ENCODE measurements at regions not wholly inside any gene's neighbourhood (a gene's known extent, or its start where the extent isn't known, plus 50 kb on each side); places are given as distances from the start of the nearest gene placed in this dataset.

DNA sequence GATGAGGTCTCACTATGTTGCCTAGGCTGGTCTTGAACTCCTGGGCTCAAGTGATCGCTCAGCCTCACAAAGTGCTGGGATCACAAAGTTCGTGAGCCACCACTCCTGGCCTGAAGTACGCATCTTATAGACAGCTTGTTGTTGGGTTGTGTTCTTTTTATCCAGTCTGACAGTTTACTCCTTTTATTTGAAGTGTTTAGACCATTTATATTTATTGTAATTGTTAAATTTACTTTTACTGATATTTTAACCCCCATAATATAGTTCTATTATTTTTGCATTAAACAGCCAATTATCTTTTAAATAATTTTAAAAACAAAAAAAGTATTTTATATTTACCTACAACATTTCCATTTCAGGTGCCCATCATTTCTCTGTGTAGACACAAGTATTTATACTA lies 303.0 kb upstream of the HDAC4 start:
- Mint-ChIP-seq H3K27me3 (ENCODE audit: low read depth in 2 of 2) (peaks cover 31 to 38% of the 10 kb centered on the region in 2 donors), H3K4me1 (no peaks in the 10 kb centered on the region), H3K27ac (no peak overlapping the region), H3K36me3 (peaks cover 6% of the 10 kb centered on the region), H3K4me3 (no peak overlapping the region), H3K9me3 (no peaks in the 10 kb centered on the region)
- ATAC-seq (no peak), DNase-seq (no peak)
- H3K4me3 ChIP-seq (ENCODE audit: low read length), result no peak overlapping the region
- H3K36me3 ChIP-seq (ENCODE audit: control insufficient read depth, insufficient read depth, low read length), result no peaks in the 10 kb centered on the region
- TF ChIP-seq, protein P1, sequence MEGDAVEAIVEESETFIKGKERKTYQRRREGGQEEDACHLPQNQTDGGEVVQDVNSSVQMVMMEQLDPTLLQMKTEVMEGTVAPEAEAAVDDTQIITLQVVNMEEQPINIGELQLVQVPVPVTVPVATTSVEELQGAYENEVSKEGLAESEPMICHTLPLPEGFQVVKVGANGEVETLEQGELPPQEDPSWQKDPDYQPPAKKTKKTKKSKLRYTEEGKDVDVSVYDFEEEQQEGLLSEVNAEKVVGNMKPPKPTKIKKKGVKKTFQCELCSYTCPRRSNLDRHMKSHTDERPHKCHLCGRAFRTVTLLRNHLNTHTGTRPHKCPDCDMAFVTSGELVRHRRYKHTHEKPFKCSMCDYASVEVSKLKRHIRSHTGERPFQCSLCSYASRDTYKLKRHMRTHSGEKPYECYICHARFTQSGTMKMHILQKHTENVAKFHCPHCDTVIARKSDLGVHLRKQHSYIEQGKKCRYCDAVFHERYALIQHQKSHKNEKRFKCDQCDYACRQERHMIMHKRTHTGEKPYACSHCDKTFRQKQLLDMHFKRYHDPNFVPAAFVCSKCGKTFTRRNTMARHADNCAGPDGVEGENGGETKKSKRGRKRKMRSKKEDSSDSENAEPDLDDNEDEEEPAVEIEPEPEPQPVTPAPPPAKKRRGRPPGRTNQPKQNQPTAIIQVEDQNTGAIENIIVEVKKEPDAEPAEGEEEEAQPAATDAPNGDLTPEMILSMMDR (IDR thresholded peaks at IDR 0.05), result no peak
- no peaks in the 10 kb centered on the region for H3K4me1 ChIP-seq (ENCODE audit: control insufficient read depth, insufficient read depth, low read length)
- intact Hi-C loops (cut with micrococcal nuclease), result no loop called here
- H3K27me3 ChIP-seq (ENCODE audit: control insufficient read depth, insufficient read depth, low read length), result peaks cover 6% of the 10 kb centered on the region
- 85% methylated on average over 3 of the region's 3 CpGs for WGBS (ENCODE audit: insufficient coverage)
- H3K27ac ChIP-seq (ENCODE audit: low read length), result no peak overlapping the region
- H3K9me3 ChIP-seq (ENCODE audit: control insufficient read depth, insufficient read depth, low read length), result peaks cover 8% of the 10 kb centered on the region

DNA sequence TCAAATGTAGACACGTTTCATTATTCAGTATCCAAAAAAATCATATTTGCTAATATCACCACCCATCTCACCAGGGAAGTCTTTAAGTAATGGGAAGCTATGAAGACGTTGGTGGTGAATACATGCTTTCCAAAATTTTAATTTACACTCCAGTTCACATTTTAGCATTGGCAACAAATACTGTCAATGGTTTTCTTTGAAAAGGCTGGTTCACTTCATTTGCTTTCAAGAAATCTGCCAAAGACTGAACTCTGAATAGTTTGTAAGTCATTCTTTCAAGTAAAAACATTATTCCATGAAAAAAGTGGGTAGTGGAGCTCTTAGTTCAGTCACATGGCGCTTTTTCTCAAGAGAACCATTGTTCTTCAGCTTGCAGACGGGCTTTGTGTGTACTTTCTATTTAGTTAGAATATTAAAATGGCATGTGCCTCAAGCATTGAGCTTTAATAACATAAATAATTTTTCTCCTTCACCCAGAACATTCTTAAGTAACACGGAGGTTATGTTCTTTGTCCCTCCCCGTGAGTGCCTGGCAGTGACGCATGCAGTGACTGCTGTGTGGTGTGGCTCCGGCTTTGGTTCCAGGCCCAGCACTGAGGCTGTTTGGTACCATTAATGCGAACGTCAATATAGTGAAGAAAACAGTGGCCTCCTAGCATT lies 300.0 kb upstream of the HDAC4 start:
- TF ChIP-seq, protein P1 (IDR thresholded peaks at IDR 0.05), result no peak
- Histone ChIP-seq H3K27ac (ENCODE audit: low read length) (no peak overlapping the region), H3K4me3 (ENCODE audit: low read length) (no peak overlapping the region), H3K36me3 (ENCODE audit: control insufficient read depth, insufficient read depth, low read length) (no peaks in the 10 kb centered on the region), H3K4me1 (ENCODE audit: control insufficient read depth, insufficient read depth, low read length) (peaks cover 2% of the 10 kb centered on the region), H3K9me3 (ENCODE audit: control insufficient read depth, insufficient read depth, low read length) (peaks cover 8% of the 10 kb centered on the region), H3K27me3 (ENCODE audit: control insufficient read depth, insufficient read depth, low read length) (peaks cover 2% of the 10 kb centered on the region)
- Mint-ChIP-seq H3K27ac (no peak overlapping the region), H3K9me3 (no peaks in the 10 kb centered on the region), H3K4me3 (no peak overlapping the region), H3K27me3 (ENCODE audit: low read depth in 2 of 2) (peaks cover 29 to 42% of the 10 kb centered on the region in 2 donors), H3K4me1 (peaks cover 4 to 5% of the 10 kb centered on the region in 2 donors), H3K36me3 (peaks cover 6% of the 10 kb centered on the region)
- intact Hi-C loops (cut with micrococcal nuclease), result no loop called here
- DNase-seq (no peak), ATAC-seq (no peak)
- WGBS (ENCODE audit: insufficient coverage), result 97% methylated on average over 7 of the region's 10 CpGs

DNA sequence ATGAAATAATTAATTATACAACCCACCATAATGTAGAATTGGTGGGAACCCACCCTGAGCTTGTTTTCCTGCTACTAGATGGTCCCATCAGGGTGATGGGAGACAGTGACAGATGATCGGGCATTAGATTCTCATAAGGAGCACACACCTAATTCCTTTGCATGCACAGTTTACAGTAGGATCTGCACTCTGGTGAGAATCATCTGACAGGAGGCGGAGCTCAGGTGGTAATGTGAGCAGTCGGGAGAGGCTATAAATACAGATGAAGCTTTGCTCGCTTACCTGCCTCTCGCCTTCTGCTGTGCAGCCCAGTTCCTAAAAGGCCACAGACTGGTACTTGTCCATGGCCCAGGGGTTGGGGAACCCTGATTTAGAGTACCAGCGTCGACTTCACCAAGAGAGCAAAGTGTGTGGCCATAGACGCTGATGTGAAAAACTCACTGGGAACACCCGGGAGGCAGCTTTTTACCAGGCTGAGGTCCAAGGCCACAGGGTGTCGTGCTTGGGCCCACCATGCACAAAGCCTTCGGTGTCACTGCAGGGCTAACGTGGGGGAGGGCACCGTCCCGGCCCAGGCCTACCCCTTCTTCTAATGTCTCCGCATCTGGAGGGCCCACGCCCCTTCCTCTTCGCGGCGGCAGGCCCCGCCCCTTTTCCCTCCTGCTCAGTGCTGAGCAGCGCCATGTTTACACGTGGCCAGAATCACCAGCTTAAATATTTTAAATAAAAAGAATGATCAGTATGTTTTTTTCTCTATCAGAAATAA lies 296.8 kb upstream of the HDAC4 start:
- no peak overlapping the region for H3K4me3 ChIP-seq (ENCODE audit: low read length)
- Mint-ChIP-seq H3K4me3 (no peak overlapping the region), H3K4me1 (peaks cover 9 to 11% of the 10 kb centered on the region in 2 donors), H3K36me3 (no peaks in the 10 kb centered on the region), H3K27ac (no peak overlapping the region), H3K9me3 (no peaks in the 10 kb centered on the region), H3K27me3 (ENCODE audit: low read depth in 2 of 2) (peaks cover 24 to 31% of the 10 kb centered on the region in 2 donors)
- TF ChIP-seq, protein P1 (IDR thresholded peaks at IDR 0.05), result no peak
- H3K9me3 ChIP-seq (ENCODE audit: control insufficient read depth, insufficient read depth, low read length), result no peaks in the 10 kb centered on the region
- H3K4me1 ChIP-seq (ENCODE audit: control insufficient read depth, insufficient read depth, low read length), result peaks cover 8% of the 10 kb centered on the region
- no peaks in the 10 kb centered on the region for H3K27me3 ChIP-seq (ENCODE audit: control insufficient read depth, insufficient read depth, low read length)
- DNase-seq (no peak), ATAC-seq (no peak)
- WGBS (ENCODE audit: insufficient coverage), result 93% methylated on average over 17 of the region's 22 CpGs
- no peak overlapping the region for H3K27ac ChIP-seq (ENCODE audit: low read length)
- intact Hi-C loops (cut with micrococcal nuclease), result no loop called here
- H3K36me3 ChIP-seq (ENCODE audit: control insufficient read depth, insufficient read depth, low read length), result no peaks in the 10 kb centered on the region
